Renal pelvis (tissue), 1 donor: ENCODE measurements at regions not wholly inside any gene's neighbourhood (a gene's known extent, or its start where the extent isn't known, plus 50 kb on each side); places are given as distances from the start of the nearest gene placed in this dataset.

Experiments
- DNase-seq: peaks from one replicate; pipeline ENCODE4 v3.0.0-alpha.2; 2013

GRCh38 chr11:33646629-33647028, 54.0 kb downstream of the C11orf91 start:
- no peak for DNase-seq

GRCh38 chr11:33646168-33646567, 54.5 kb downstream of the C11orf91 start:
- no peak for DNase-seq

- no peak for DNase-seq
Measured at GRCh38 chr11:33645686-33646085, 54.9 kb downstream of the C11orf91 start.

GRCh38 chr11:33643167-33643824, 57.3 kb downstream of the C11orf91 start:
- no peak for DNase-seq

DNA sequence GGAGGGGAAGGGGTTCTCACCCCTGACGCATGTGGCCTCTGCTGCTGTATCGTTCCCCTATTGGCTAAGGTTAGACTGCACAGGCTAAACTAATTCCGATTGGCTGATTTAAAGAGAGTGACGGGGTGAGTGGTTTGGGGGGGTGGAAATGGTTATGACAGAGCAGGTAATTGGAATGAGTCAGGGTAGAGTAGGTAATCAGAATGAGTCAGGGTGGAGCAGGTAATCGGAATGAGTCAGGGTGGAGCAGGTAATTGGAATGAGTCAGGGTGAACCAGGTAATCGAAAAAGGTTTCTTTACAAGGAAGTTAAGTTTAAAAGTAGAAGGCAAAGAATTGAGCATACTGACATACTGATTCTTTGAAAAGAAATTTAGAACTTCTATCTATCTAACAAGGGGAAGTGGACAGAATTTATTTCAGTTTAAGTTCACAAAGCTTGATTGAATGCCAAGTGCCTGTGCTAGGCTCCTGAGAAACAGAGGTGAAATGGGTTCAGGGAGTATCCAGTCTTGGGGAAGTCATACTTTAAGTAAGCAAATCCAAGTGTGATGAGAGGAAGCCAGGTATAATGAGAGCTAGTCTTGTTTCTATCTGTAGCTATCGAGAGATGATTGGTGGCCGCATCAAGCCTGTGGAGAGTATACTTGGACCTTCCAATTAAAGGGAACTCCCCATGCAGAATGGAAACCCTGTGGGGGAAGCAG, 58.0 kb downstream of the C11orf91 start:
- DNase-seq, result no peak

- no peak for DNase-seq
Measured at GRCh38 chr11:33640730-33641371, 59.8 kb downstream of the C11orf91 start.

DNA sequence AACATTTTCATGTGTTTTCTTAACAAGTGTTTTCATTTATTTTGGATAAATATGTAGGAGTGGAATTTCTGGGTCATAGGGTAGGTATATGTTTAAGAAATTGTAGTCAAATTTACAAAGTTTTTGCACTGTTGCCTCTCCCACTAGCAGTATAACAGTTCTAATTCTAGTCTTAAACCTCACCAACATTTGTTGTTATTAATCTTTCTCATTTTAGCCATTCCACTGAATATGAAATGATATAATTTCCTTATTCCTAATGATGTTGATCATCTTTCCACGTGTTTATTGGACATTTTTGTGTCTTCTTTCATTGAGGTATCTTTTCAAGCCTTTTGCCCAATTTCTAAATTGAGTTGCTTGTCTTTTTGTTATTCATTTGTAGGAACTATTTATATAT, 62.0 kb downstream of the C11orf91 start:
- DNase-seq, result no peak

DNA sequence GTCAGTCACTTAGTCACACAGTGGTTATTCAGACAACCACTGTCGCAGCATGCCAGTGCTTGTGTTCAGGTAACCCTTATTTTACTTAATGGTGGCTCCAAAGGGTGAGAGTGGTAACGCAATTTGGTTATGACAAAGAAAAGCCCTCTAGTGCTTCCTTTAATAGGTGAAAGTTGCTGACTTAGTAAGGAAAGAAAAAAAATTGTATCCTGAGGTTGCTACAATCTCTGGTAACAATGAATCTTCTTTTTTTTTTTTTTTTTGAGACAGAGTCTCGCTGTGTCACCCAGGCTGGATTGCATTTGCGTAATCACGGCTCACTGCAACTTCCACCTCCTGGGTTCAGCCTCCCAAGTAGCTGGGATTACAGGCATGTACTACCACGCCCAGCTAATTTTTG, 64.5 kb downstream of the C11orf91 start:
- no peak for DNase-seq

DNA sequence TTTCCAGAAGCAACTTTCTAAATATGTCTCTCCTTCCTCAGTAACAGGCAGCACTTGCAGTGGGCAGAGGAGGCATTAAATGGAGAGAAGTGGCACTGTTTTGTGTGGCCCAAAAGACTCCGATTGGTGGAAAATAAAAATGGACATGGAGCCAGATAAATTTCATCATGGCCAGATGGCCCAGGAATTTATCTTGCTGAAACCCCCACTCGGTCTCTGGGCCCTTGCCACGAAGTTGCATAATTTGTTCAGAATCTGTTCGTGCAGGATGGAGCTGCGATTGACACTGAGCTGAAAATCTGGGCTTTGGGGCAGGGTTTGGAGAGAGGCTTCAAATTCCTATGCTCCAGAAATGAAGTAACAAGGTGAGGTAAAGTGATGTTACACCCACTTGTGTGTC, 65.5 kb downstream of the C11orf91 start:
- DNase-seq, result no peak

GRCh38 chr11:33634291-33634834, 66.3 kb downstream of the C11orf91 start:
- no peak for DNase-seq

DNA sequence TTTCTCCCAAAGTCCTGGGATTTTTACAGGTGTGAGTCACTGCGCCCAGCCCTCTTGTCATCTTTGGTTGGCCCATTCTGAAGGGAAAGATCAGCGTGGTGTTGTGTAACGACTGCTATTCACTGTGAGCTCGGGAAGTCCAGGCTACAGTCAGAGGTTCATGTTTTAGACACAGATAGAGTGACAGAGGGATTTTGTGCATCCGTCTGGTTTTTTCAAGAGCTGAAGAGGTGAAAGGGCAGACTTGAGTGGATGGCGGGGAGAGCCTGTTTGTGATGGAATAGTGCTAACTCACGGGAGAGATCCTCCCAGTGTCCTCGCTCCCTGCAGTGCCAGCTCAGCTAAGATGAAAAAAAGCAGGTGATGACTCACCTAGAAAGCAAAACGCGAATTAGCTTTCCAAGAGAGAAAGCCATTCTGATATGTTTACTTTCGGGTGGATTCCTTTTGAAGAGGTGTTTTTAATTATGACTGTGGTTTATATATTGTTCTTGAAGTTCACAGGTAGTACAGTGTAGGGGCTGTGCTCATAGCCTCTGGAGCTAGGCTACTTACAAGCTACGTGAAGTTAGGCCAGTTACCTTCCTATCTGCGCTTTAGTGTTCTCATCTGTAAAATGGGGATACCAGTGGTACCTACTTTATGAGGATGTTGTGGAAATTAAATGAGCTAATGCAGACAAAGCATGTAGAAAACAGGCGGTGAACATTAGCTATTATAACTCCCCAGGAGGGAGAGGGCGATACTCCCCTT, 67.2 kb downstream of the C11orf91 start:
- DNase-seq, result no peak

GRCh38 chr11:33631749-33632091, 68.9 kb downstream of the C11orf91 start:
- DNase-seq, result no peak

DNA sequence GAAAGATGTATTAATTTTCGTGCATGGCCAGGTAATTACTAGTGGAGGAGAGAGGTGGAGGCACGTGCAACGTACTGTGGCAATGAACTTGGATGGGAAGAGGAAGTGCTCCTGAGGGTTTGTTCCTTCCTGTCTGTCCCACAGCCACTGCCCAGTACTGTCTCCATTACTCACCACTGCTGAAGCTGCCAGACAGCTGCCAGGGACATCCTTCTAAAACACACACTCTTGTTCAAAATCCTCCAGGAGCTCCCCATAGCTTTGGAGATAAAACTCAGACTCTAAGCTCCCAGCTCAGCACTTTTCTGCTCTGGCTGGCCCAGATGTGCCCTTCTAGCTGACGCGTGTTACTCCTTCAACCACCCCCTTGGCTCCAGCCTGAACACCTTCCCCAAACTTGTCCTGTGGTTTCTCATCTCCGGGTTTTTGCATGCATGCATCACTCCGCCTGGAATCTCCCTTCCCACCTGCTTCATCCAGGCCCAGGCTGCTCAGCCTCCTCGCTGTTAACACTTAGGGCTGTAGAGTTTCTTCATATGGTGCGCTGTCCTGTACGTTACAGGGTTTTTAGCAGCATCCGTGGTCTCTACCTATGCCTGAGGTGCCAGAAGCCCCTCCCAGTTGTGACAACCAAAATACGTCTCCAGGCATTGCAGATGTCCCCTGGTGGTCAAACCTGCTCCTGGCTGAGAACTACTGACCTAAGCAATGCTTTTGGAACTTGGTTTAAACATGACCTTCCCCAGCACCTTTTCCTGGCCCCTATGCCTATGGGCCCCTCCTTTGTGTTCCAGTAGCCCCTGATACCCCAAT, 69.5 kb downstream of the C11orf91 start:
- DNase-seq, result no peak

- DNase-seq, result no peak
Measured at GRCh38 chr11:33624083-33624482, 76.5 kb downstream of the C11orf91 start.

DNA sequence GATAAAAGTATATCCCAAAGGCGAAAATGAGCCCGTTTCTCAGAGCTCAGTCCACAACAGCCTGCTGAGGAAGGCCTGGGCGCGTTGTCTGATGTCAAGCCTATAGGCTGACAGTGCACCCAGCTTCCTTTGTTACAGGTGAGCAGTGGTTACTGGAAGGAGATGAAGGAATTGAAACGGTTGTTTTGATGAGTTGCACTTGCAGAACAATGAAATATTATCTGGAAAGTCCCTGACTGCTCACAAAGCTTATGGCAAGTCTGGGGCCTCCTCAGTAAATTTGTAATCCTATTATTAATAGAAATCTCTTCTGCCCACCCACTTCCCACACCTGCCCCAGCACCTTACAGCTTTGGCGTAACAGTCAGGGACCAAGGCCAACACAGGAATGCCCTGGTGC, 77.8 kb downstream of the C11orf91 start:
- no peak for DNase-seq

DNA sequence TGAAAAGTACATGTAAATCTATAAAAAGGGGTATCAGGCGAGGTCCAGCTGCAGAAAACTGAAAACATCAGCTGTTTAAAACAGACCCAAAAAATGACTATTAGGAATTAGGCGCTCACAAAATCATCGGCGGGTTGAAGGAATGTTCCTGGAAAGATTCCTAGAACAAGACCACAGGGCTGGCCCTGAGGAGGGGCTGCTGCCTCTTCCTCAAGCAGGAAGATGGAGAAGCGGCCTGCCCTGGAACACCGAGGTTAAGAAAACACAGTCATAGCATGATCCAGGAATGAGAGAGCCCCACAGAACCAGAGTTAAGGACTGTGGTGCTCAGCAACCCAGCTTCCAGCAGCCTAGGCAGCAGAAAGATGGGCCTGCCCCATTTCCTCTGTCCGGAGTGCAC, 78.4 kb downstream of the C11orf91 start:
- DNase-seq, result no peak

DNA sequence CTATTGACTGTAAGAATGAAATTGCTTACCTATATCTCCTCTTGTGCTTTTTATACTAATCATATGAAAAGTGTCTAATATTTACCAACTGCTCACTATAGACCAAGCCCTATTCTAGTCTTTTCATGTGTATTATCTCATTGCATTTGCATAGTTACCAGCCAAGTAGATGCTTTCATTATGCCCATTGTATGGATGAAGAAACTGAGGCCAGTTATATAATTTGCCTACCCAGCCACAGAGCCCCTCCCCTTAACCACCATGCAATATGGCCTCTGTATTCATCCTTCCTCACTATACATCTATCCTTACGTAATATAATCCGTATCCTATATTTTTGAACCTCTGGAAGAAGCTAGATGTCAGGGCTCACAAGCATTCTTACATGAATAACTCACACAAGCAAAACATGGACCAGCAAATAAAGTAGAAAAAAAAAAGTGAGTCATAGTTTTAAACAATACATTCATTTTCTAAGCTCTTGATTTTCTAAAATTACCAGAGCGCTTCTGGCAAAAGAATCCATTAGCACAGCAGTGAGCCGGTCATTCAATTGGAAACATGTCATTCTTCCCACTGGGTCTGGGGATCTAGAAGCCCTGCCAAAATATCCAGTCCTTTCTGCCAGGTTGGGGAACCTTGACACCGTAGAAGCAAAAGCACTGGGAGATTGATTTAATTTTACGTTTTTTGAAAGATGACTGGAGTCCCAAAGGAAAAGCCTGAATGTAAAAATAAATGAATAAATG, 80.0 kb downstream of the C11orf91 start:
- DNase-seq, result no peak

- DNase-seq, result no peak
Measured at GRCh38 chr11:33618956-33619355, 81.7 kb downstream of the C11orf91 start.

DNA sequence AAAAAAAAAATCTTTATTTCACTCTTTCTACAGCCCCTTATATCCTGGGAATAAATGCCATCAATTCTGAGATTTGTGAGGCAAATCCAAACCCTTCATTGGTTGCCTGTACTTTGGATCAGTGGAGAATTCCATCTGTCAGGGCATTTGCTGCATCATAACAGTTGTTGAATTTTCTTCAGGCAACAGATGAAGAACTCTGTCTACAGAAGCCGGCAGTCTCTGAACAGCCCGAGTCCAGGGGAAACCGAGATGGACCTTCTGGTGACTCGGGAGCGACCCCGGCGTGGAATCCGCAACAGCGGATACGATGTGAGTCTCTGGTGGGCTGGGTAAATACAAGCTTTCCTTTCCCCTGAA, 82.3 kb downstream of the C11orf91 start:
- DNase-seq, result no peak

DNA sequence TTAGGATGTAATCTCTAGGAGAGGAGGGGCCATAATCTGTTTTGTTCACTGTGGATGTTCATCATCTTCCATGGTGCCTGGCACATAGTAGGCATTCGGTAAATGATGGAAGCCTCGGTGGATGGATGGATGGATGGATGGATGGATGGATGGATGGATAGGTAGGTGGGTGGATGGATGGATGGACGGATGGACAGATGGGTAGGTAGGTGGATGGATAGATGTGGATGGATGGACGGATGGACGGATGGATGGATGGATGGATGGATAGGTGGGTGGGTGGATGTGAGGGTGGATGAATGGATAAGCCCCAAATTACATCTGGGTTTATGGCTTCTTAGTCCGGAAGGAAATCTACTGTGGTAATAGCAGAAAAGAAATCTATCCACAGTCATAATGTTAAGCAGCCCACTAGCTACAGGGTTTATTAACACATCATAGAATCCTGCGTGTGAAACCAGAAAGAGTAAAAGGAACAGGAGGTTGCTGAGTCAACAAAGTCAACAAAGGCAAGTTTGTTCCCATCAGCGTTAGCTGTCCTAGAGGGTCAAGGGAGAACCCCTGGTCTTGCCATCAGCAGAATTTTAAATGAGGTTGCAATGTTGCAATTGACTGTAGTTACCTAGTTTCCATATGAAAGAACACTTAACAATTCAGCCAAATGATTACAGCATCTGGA, 82.8 kb downstream of the C11orf91 start:
- no peak for DNase-seq
